Mesenchymal stem cell (in vitro differentiated cells and primary cell): ENCODE measurements at regions not wholly inside any gene's neighbourhood (a gene's known extent, or its start where the extent isn't known, plus 50 kb on each side); places are given as distances from the start of the nearest gene placed in this dataset.

Experiments
- DNase-seq: peaks from one replicate; pipeline ENCODE4 v3.0.0-alpha.2; 2013
- H2AFZ ChIP-seq: one replicate; pipeline ENCODE4 v1.6.1; 2013; ENCODE audit warnings: low read depth, mild to moderate bottlenecking, control low read depth, inconsistent platforms, low read length, moderate library complexity
- H2AK5ac ChIP-seq: 2 replicates; pipeline ENCODE4 v1.6.1; 2013; ENCODE audit warnings: low read length, moderate library complexity, mild to moderate bottlenecking, inconsistent platforms; ENCODE audit not compliant: severe bottlenecking
- H2BK120ac ChIP-seq: one replicate; pipeline ENCODE4 v1.6.1; 2013; ENCODE audit warnings: low read depth, mild to moderate bottlenecking, inconsistent platforms, low read length, moderate library complexity
- H2BK12ac ChIP-seq, 2 experiments: one replicate each; pipeline ENCODE4 v1.6.1; 2013; ENCODE audit warnings: inconsistent platforms in 2 of 2, low read length in 2 of 2, mild to moderate bottlenecking in 2 of 2, moderate library complexity in 2 of 2, control low read depth in 1 of 2
- H2BK15ac ChIP-seq: one replicate; pipeline ENCODE4 v1.6.1; 2013; ENCODE audit warnings: mild to moderate bottlenecking, low read depth, inconsistent platforms; ENCODE audit not compliant: poor library complexity, severe bottlenecking
- H2BK5ac ChIP-seq: 2 replicates; pipeline ENCODE4 v1.6.1; 2013; ENCODE audit warnings: low read depth, mild to moderate bottlenecking, low read length, control low read depth, inconsistent platforms; ENCODE audit not compliant: poor library complexity, severe bottlenecking
- H3K14ac ChIP-seq, 2 experiments: one replicate each; pipeline ENCODE4 v1.6.1; 2013; ENCODE audit warnings: inconsistent platforms in 2 of 2, low read length in 2 of 2, control low read depth in 1 of 2, mild to moderate bottlenecking in 1 of 2, moderate library complexity in 1 of 2
- H3K18ac ChIP-seq, 2 experiments: one replicate each; pipeline ENCODE4 v1.6.1; 2013; ENCODE audit warnings: inconsistent platforms in 2 of 2, low read length in 2 of 2, control low read depth in 1 of 2, low read depth in 1 of 2, mild to moderate bottlenecking in 1 of 2
- H3K23ac ChIP-seq, 2 experiments: one replicate each; pipeline ENCODE4 v1.6.1; 2013; ENCODE audit warnings: inconsistent platforms in 2 of 2, low read length in 2 of 2, mild to moderate bottlenecking in 2 of 2, moderate library complexity in 2 of 2, control low read depth in 1 of 2
- H3K27ac ChIP-seq: 2 replicates; pipeline ENCODE4 v1.5.1; 2013; ENCODE audit warnings: mild to moderate bottlenecking, moderate library complexity, low read length, control low read depth, inconsistent platforms; ENCODE audit not compliant: poor library complexity, severe bottlenecking
- H3K27me3 ChIP-seq, 2 experiments: 2 replicates each; pipeline versions ENCODE4 v1.6.1 to v1.7.0; 2013; ENCODE audit warnings: low read length in 2 of 2, mild to moderate bottlenecking in 2 of 2, moderate library complexity in 2 of 2, control low read depth in 1 of 2, inconsistent platforms in 1 of 2; ENCODE audit not compliant: control insufficient read depth in 1 of 2, insufficient read depth in 1 of 2
- H3K36me3 ChIP-seq, 2 experiments: 2 replicates each; pipeline versions ENCODE4 v1.6.1 to v1.7.0; 2013; ENCODE audit warnings: low read length in 2 of 2, control low read depth in 1 of 2, inconsistent platforms in 1 of 2, low read depth in 1 of 2, mild to moderate bottlenecking in 1 of 2; ENCODE audit not compliant: insufficient read depth in 2 of 2, control insufficient read depth in 1 of 2
- H3K4ac ChIP-seq, 2 experiments: one replicate each; pipeline ENCODE4 v1.6.1; 2013; ENCODE audit warnings: inconsistent platforms in 2 of 2, low read length in 2 of 2, mild to moderate bottlenecking in 2 of 2, moderate library complexity in 2 of 2, control low read depth in 1 of 2, low read depth in 1 of 2
- H3K4me1 ChIP-seq: 2 replicates; pipeline ENCODE4 v1.6.1; 2013; ENCODE audit warnings: low read depth, low read length, control low read depth; ENCODE audit not compliant: control insufficient read depth, insufficient read depth
- H3K4me2 ChIP-seq: 2 replicates; pipeline ENCODE4 v1.6.1; 2013; ENCODE audit warnings: low read length, mild to moderate bottlenecking, inconsistent platforms; ENCODE audit not compliant: poor library complexity, severe bottlenecking
- H3K4me3 ChIP-seq, 2 experiments: 2 replicates each; pipeline versions ENCODE4 v1.5.1 to v1.7.0; 2013; ENCODE audit warnings: low read length in 2 of 2, mild to moderate bottlenecking in 2 of 2, control low read depth in 1 of 2, low read depth in 1 of 2; ENCODE audit not compliant: insufficient read depth in 1 of 2
- H3K79me1 ChIP-seq: replicated peaks from 2 replicates; pipeline ENCODE4 v1.6.1; 2013; ENCODE audit warnings: mild to moderate bottlenecking, control low read depth, low read length, inconsistent platforms; ENCODE audit not compliant: poor library complexity, severe bottlenecking
- H3K9ac ChIP-seq: 2 replicates; pipeline ENCODE4 v1.7.0; 2013; ENCODE audit warnings: mild to moderate bottlenecking, low read length, moderate library complexity
- H3K9me3 ChIP-seq: 2 replicates; pipeline ENCODE4 v1.7.0; 2013; ENCODE audit warnings: mild to moderate bottlenecking, low read length; ENCODE audit not compliant: control insufficient read depth
- H4K8ac ChIP-seq: one replicate; pipeline ENCODE4 v1.6.1; 2013; ENCODE audit warnings: inconsistent platforms, mild to moderate bottlenecking, low read length, moderate library complexity
- H4K91ac ChIP-seq: one replicate; pipeline ENCODE4 v1.6.1; 2013; ENCODE audit warnings: mild to moderate bottlenecking, low read length, inconsistent platforms
- WGBS: methylation state at CpG from one replicate; pipeline ENCODE4 v1.1.7; 2013; ENCODE audit warnings: mixed read lengths; 5-methylcytosine and 5-hydroxymethylcytosine counted together

DNA sequence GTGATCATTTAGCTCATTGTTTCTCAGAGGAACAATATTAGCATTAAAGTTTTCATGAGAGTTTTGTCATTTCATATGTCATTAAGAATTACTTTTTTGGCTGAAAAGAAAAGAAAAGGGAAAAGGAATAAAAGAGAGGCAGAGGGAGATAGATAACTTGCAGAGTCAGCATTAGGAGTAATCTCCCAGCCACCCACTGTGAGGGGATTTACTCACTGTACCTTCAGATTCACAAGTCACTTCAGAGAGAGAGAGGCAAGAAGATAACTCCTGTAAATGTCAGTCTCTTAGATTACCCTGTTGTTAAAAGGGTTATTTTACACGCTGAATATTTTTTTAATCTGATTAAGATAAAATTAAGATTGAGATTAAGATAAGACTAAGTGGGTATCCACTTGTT lies 125.2 kb downstream of the POU4F1 start:
- no peak overlapping the region for H3K23ac ChIP-seq
- 71% methylated on average over 1 of the region's 1 CpG for WGBS
- H2AFZ ChIP-seq: no peak overlapping the region

DNA sequence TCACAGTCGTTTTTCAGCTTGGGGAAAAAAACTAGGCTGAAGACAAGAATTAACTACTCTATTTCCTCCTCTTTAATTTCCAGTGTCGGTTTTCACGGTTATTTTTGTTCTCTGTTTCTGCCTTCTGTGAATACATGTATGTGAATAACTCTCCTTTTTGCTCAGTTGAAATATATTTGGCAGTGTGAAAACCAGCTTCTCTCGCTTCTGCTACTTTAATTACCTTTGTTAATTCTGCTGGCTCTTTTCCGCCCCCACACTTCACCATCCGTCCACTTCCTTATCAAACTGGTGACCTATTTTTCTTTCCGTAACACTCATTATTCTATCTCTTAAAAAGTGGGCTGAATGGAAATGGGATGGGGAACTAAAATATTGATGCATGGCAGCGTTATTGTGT lies 126.4 kb downstream of the POU4F1 start:
- no peaks in the 10 kb centered on the region for H3K79me1 ChIP-seq

More for the DNA sequence above, 125.2 kb downstream of the POU4F1 start:
- Histone ChIP-seq H2BK5ac (no peak overlapping the region), H3K4me1 (no peaks in the 10 kb centered on the region), H2AK5ac (no peak overlapping the region), H3K36me3 (no peaks in the 10 kb centered on the region), H4K8ac (no peak overlapping the region), H3K9ac (no peak overlapping the region), H2BK120ac (no peak overlapping the region), H3K9me3 (no peaks in the 10 kb centered on the region), H3K27me3 (no peaks in the 10 kb centered on the region), H4K91ac (no peak overlapping the region), H3K4me3 (no peak overlapping the region), H2BK15ac (no peak overlapping the region), H3K27ac (no peak overlapping the region), H3K14ac (no peak overlapping the region), H3K4me2 (no peak overlapping the region), H3K4ac (no peak overlapping the region), H3K18ac (no peak overlapping the region), H3K79me1 (no peaks in the 10 kb centered on the region), H2BK12ac (no peak overlapping the region)
- no peak for DNase-seq

DNA sequence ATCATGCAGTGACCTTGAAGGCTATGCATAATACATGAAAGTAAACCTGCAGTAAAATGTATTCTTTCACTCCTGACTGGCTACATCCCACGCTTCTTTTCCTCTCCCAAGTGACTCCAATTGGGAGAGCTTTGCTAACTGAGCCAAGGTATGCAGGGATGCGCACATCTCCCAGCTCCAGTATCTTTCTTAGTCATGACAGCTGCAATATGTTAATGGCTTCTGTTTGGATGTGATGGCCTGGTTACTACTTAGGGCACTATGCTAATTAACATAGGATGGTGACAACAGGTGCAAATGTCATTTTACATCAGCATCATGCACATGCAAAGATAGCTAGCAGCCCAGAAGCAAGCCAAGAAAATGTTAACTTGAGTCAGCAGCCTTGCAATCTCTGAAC lies 134.7 kb downstream of the POU4F1 start:
- Histone ChIP-seq H4K8ac (no peak overlapping the region), H3K4ac (no peak overlapping the region), H3K18ac (no peak overlapping the region), H3K23ac (no peak overlapping the region), H2BK120ac (no peak overlapping the region), H3K9ac (no peak overlapping the region), H2BK15ac (no peak overlapping the region), H3K14ac (no peak overlapping the region), H3K79me1 (no peaks in the 10 kb centered on the region), H2BK5ac (no peak overlapping the region), H3K4me2 (no peak overlapping the region), H3K4me3 (no peak overlapping the region), H3K27me3 (no peaks in the 10 kb centered on the region), H2AFZ (no peak overlapping the region), H3K4me1 (no peaks in the 10 kb centered on the region), H3K36me3 (no peaks in the 10 kb centered on the region), H2AK5ac (no peak overlapping the region), H3K27ac (no peak overlapping the region), H3K9me3 (no peaks in the 10 kb centered on the region), H4K91ac (no peak overlapping the region), H2BK12ac (no peak overlapping the region)
- no peak for DNase-seq
- WGBS: 85% methylated on average over 2 of the region's 2 CpGs

More for the DNA sequence above, 126.4 kb downstream of the POU4F1 start:
- H4K8ac ChIP-seq: no peak overlapping the region
- no peak overlapping the region for H3K4me3 ChIP-seq
- H2BK120ac ChIP-seq: no peak overlapping the region
- H2BK15ac ChIP-seq: no peak overlapping the region
- no peak overlapping the region for H3K9ac ChIP-seq
- no peak overlapping the region for H4K91ac ChIP-seq
- 63% methylated on average over 2 of the region's 8 CpGs for WGBS
- no peak overlapping the region for H3K4me2 ChIP-seq
- H3K9me3 ChIP-seq: no peaks in the 10 kb centered on the region
- H3K14ac ChIP-seq: no peak overlapping the region
- no peak overlapping the region for H2BK5ac ChIP-seq
- no peak for DNase-seq
- no peak overlapping the region for H3K23ac ChIP-seq
- H2BK12ac ChIP-seq: no peak overlapping the region
- H3K36me3 ChIP-seq: no peaks in the 10 kb centered on the region
- no peak overlapping the region for H3K18ac ChIP-seq
- H3K4me1 ChIP-seq: no peaks in the 10 kb centered on the region
- no peak overlapping the region for H2AFZ ChIP-seq
- no peak overlapping the region for H3K4ac ChIP-seq
- no peak overlapping the region for H3K27ac ChIP-seq
- H3K27me3 ChIP-seq: no peaks in the 10 kb centered on the region
- no peak overlapping the region for H2AK5ac ChIP-seq

DNA sequence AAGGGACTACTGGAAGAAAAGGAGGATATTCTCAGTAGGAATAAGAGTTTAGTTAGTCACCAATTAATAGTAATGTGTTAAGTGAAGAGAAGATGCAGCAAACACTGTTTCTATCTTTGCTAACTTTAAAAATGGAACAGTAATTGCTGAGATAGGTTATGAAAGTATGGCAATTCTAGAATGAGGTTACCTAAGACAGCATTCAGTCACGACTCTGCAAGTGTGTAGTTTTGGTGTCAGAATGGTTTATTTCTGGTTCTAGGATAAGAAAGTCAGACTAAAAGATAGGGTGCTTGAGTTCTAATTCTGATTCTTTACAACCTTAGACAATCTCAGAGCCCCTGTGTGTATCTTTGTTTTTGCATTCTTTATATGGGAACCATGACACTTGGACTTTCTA lies 138.1 kb downstream of the POU4F1 start:
- Histone ChIP-seq H2AK5ac (no peak overlapping the region), H3K18ac (no peak overlapping the region), H3K79me1 (no peaks in the 10 kb centered on the region), H3K4me2 (no peak overlapping the region), H2BK120ac (no peak overlapping the region), H2BK15ac (no peak overlapping the region), H3K27ac (no peak overlapping the region), H3K9ac (no peak overlapping the region), H3K9me3 (no peaks in the 10 kb centered on the region), H2AFZ (no peak overlapping the region), H2BK12ac (no peak overlapping the region), H4K91ac (no peak overlapping the region), H3K27me3 (no peaks in the 10 kb centered on the region), H4K8ac (no peak overlapping the region), H3K4me1 (no peaks in the 10 kb centered on the region), H3K14ac (no peak overlapping the region), H3K23ac (no peak overlapping the region), H3K36me3 (no peaks in the 10 kb centered on the region), H3K4ac (no peak overlapping the region), H3K4me3 (no peak overlapping the region), H2BK5ac (no peak overlapping the region)
- no peak for DNase-seq
- 91% methylated on average over 1 of the region's 1 CpG for WGBS
